GM12878 (cell line): ENCODE measurements at regions not wholly inside any gene's neighbourhood (a gene's known extent, or its start where the extent isn't known, plus 50 kb on each side); places are given as distances from the start of the nearest gene placed in this dataset.

Experiments used
- ATAC-seq: fragments of 200-7000 bp; cut with Tn5 transposase; 3 replicates; pipeline ENCODE4 v1.9.1; 2020; ENCODE audit warnings: mild to moderate bottlenecking, moderate library complexity
- BruUV-seq: library from RNA; stranded (reverse); fragments of 400-500 nt; replicated peaks from 2 replicates; lab custom pipeline; 2021; lab: Mats Ljungman, UMichigan
- CTCF ChIA-PET: fragments of 300-600 bp; sonication (Branson Sonifier 250); formaldehyde crosslinking; extraction: SDS; loops from one replicate; lab custom pipeline; 2021; ENCODE audit warnings: inconsistent platforms; lab: Yijun Ruan, JAX
- POLR2A ChIA-PET: fragments of 350-600 bp; formaldehyde crosslinking; extraction: SDS; loops from one replicate; lab custom pipeline; 2021; ENCODE audit warnings: inconsistent platforms; lab: Charles Lee
- RAD21 ChIA-PET: fragments of 300-600 bp; sonication (Branson Sonifier 250); formaldehyde crosslinking; loops from one replicate; lab custom pipeline; 2023; ENCODE audit warnings: antibody characterized with exemption; ENCODE audit not compliant: unreplicated experiment; lab: Charles Lee
- SMC1A ChIA-PET: fragments of 300-600 bp; sonication (Branson Sonifier 250); formaldehyde crosslinking; loops from one replicate; lab custom pipeline; 2023; ENCODE audit not compliant: unreplicated experiment, uncharacterized antibody; lab: Charles Lee
- DNase-seq: peaks from one replicate; pipeline ENCODE4 v3.0.0-alpha.2; 2011; ENCODE audit warnings: low read depth, low spot score
- FAIRE-seq: peaks from 3 replicates; lab custom pipeline; 2011; peaks lifted over from hg19 to GRCh38; lab: Jason Lieb, UNC
- H2AFZ ChIP-seq: 2 replicates; pipeline ENCODE4 v1.6.0; 2011; ENCODE audit warnings: low read depth, low read length, control low read depth; ENCODE audit not compliant: control insufficient read depth
- H3K27ac ChIP-seq: 2 replicates; pipeline ENCODE4 v1.5.1; 2011; ENCODE audit warnings: control low read depth; ENCODE audit not compliant: control insufficient read depth, insufficient read depth
- H3K27me3 ChIP-seq, 2 experiments: replicated peaks in 1 of 2; 2 replicates each; pipeline versions ENCODE4 v1.6.0 to v1.6.1; 2011; ENCODE audit warnings: low read length in 1 of 2; ENCODE audit not compliant: control insufficient read depth in 2 of 2, insufficient read depth in 2 of 2
- H3K36me3 ChIP-seq, 2 experiments: 2 replicates each; pipeline ENCODE4 v1.5.1; 2011; ENCODE audit warnings: low read length in 1 of 2; ENCODE audit not compliant: control insufficient read depth in 2 of 2, insufficient read depth in 2 of 2
- H3K4me1 ChIP-seq: 2 replicates; pipeline ENCODE4 v1.6.1; 2011; ENCODE audit warnings: mild to moderate bottlenecking, low read length, moderate library complexity, mixed read lengths; ENCODE audit not compliant: control insufficient read depth, insufficient read depth
- H3K4me2 ChIP-seq: 2 replicates; pipeline ENCODE4 v1.6.0; 2011; ENCODE audit warnings: control low read depth; ENCODE audit not compliant: control insufficient read depth, insufficient read depth
- H3K4me3 ChIP-seq: fragments of 200-600 bp; sonication (generic); 2 replicates; pipeline ENCODE4 v1.5.1; 2016
- H3K79me2 ChIP-seq: 2 replicates; pipeline ENCODE4 v1.6.0; 2011; ENCODE audit warnings: low read length; ENCODE audit not compliant: control insufficient read depth, insufficient read depth
- H3K9ac ChIP-seq: 2 replicates; pipeline ENCODE4 v1.8.0; 2011; ENCODE audit warnings: low read length, control low read depth, mixed read lengths; ENCODE audit not compliant: control insufficient read depth, insufficient read depth
- H3K9me3 ChIP-seq: replicated peaks from 3 replicates; pipeline ENCODE4 v1.5.1; 2011; ENCODE audit warnings: mild to moderate bottlenecking, low read length; ENCODE audit not compliant: control insufficient read depth, insufficient read depth
- H4K20me1 ChIP-seq: 2 replicates; pipeline ENCODE4 v1.6.0; 2011; ENCODE audit not compliant: control insufficient read depth, insufficient read depth
- CEBPB ChIP-seq, 2 experiments: fragments of 150-350 bp in 1 of 2; IDR thresholded peaks; 2 replicates each; pipeline ENCODE4 v1.6.1; 2012 to 2014; ENCODE audit warnings: low read depth in 2 of 2, low read length in 2 of 2, borderline replicate concordance in 1 of 2, inconsistent platforms in 1 of 2
- CREM ChIP-seq: IDR thresholded peaks from 2 replicates; pipeline ENCODE4 v1.6.1; 2014; ENCODE audit warnings: antibody characterized with exemption, low read depth
- DPF2 ChIP-seq: fragments of 450-650 bp; IDR thresholded peaks from 2 replicates; pipeline ENCODE4 v1.6.1; 2017; ENCODE audit warnings: mild to moderate bottlenecking
- E2F4 ChIP-seq: IDR thresholded peaks from 2 replicates; pipeline ENCODE4 v1.6.1; 2012; ENCODE audit warnings: low read depth, low read length, improper control_type of control experiment
- FOXM1 ChIP-seq: IDR thresholded peaks from 2 replicates; pipeline ENCODE4 v1.6.1; 2012; ENCODE audit warnings: low read depth, mild to moderate bottlenecking, inconsistent platforms, low read length, moderate library complexity
- HDAC2 ChIP-seq: fragments of 200-600 bp; sonication (generic); IDR thresholded peaks from 2 replicates; pipeline ENCODE4 v1.6.1; 2017
- KDM1A ChIP-seq: fragments of 200-600 bp; sonication (generic); IDR thresholded peaks from 2 replicates; pipeline ENCODE4 v1.6.1; 2016; ENCODE audit warnings: borderline replicate concordance
- LARP7 ChIP-seq: fragments of 450-650 bp; IDR thresholded peaks from 2 replicates; pipeline ENCODE4 v1.6.1; 2017; ENCODE audit warnings: mild to moderate bottlenecking
- NKRF ChIP-seq: fragments of 450-650 bp; conservative IDR thresholded peaks from 2 replicates; pipeline ENCODE4 v1.6.1; 2017; ENCODE audit warnings: mild to moderate bottlenecking, moderate library complexity
- NR2C1 ChIP-seq: fragments of 450-650 bp; IDR thresholded peaks from 2 replicates; pipeline ENCODE4 v1.6.1; 2017; ENCODE audit warnings: antibody characterized with exemption, mild to moderate bottlenecking, moderate library complexity
- PKNOX1 ChIP-seq: fragments of 450-650 bp; IDR thresholded peaks from 2 replicates; pipeline ENCODE4 v1.6.1; 2016; ENCODE audit warnings: mild to moderate bottlenecking
- SIX5 ChIP-seq: IDR thresholded peaks from 2 replicates; pipeline ENCODE4 v1.6.1; 2011; ENCODE audit warnings: mild to moderate bottlenecking, low read depth, low read length, moderate library complexity; ENCODE audit not compliant: severe bottlenecking
- SREBF2 ChIP-seq: IDR thresholded peaks from 2 replicates; pipeline ENCODE4 v1.6.1; 2012; ENCODE audit warnings: mild to moderate bottlenecking, low read length
- STAT3 ChIP-seq: IDR thresholded peaks from 2 replicates; pipeline ENCODE4 v1.6.1; 2011; ENCODE audit warnings: low read depth, low read length, improper control_type of control experiment
- ZSCAN29 ChIP-seq: fragments of 450-650 bp; IDR thresholded peaks from 2 replicates; pipeline ENCODE4 v1.6.1; 2017; ENCODE audit warnings: mild to moderate bottlenecking, moderate library complexity
- WGBS: methylation state at CpG from one replicate; pipeline ENCODE4 v1.1.6; 2016; ENCODE audit warnings: low lambda C conversion rate; ENCODE audit not compliant: insufficient replicate concordance, insufficient coverage; ENCODE audit errors: missing lambda C conversion rate; 5-methylcytosine and 5-hydroxymethylcytosine counted together
- in situ Hi-C: fragments of 300-500 bp; cut with MboI; formaldehyde crosslinking; loops from 9 replicates; pipeline ENCODE4 v1.14.3; 2018; ENCODE audit warnings: mixed read lengths
- intact Hi-C: fragments of 100-400 bp; cut with micrococcal nuclease; formaldehyde crosslinking; loops from one replicate; pipeline ENCODE4 v1.14.2; 2022; ENCODE audit not compliant: unreplicated experiment
- TF ChIP-seq, protein P1 (sequence below): fragments of 450-650 bp; IDR thresholded peaks from 2 replicates; pipeline ENCODE4 v1.6.1; 2016; ENCODE audit warnings: mild to moderate bottlenecking
- TF ChIP-seq, protein P2 (sequence below): IDR thresholded peaks from 2 replicates; pipeline ENCODE4 v1.6.1; 2011; ENCODE audit warnings: borderline replicate concordance, low read depth, mild to moderate bottlenecking, moderate library complexity, low read length; ENCODE audit not compliant: insufficient read depth, poor library complexity, severe bottlenecking

DNA sequence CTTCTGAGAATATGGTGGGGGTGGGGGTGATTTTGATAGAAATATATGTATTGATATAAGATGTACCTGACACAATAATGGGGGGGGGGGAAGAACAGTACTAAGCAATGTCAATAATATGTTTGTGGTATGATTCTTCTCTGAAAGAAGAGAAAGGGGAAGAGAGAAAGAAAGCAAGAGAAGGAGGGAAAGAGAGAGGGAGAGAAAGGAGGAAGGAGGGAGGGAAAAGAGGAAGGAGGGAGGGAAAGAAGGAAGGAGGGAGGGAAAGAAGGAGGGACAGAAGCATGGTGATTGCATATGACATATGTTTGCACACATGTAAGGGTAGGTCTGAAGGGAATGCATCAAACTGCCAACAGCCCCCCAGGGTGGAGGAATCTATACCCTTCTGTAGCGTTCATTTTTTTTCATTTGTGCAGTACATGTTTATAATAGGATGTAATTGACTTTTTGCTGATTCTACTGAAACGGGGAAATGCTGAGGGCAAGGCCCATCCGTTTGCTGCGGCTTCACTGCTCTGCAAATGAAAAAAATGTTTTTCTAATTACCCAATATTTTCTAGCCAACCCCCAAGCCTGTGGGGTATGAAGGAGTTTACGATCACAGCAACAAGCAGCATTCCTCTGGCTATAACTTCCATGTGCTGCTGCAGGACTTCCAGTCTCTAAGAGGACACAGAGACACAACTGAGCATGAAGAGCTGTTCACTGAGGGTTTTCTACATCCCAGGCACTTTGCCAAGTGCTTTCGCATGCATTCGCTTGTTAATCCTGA lies 119.3 kb upstream of the ZC3H12A start:
- no peak for TF ChIP-seq E2F4
- no peak for TF ChIP-seq LARP7
- TF ChIP-seq SREBF2, result no peak
- TF ChIP-seq KDM1A, result no peak
- no peak for TF ChIP-seq PKNOX1
- TF ChIP-seq HDAC2, result no peak
- no peak for TF ChIP-seq DPF2
- no peak for TF ChIP-seq ZSCAN29
- TF ChIP-seq, protein P1, sequence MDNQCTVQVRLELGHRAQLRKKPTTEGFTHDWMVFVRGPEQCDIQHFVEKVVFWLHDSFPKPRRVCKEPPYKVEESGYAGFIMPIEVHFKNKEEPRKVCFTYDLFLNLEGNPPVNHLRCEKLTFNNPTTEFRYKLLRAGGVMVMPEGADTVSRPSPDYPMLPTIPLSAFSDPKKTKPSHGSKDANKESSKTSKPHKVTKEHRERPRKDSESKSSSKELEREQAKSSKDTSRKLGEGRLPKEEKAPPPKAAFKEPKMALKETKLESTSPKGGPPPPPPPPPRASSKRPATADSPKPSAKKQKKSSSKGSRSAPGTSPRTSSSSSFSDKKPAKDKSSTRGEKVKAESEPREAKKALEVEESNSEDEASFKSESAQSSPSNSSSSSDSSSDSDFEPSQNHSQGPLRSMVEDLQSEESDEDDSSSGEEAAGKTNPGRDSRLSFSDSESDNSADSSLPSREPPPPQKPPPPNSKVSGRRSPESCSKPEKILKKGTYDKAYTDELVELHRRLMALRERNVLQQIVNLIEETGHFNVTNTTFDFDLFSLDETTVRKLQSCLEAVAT, result no peak
- no peak for TF ChIP-seq NKRF
- TF ChIP-seq NR2C1, result no peak
- TF ChIP-seq FOXM1, result no peak
- TF ChIP-seq, protein P2, sequence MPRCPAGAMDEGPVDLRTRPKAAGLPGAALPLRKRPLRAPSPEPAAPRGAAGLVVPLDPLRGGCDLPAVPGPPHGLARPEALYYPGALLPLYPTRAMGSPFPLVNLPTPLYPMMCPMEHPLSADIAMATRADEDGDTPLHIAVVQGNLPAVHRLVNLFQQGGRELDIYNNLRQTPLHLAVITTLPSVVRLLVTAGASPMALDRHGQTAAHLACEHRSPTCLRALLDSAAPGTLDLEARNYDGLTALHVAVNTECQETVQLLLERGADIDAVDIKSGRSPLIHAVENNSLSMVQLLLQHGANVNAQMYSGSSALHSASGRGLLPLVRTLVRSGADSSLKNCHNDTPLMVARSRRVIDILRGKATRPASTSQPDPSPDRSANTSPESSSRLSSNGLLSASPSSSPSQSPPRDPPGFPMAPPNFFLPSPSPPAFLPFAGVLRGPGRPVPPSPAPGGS, result no peak
- TF ChIP-seq SIX5, result no peak
- no peak for TF ChIP-seq STAT3
- no peak for TF ChIP-seq CREM
- TF ChIP-seq CEBPB (IDR thresholded peaks at IDR 0.05; ENCODE audit: borderline replicate concordance in 1 of 2, low read depth in 2 of 2, low read length in 2 of 2), result no peak
- H3K36me3 ChIP-seq, result no peaks in the 10 kb centered on the region
- BruUV-seq, result no TSS peak
- ChIA-PET SMC1A (no interaction called here), POLR2A (no interaction called here), RAD21 (no interaction called here), CTCF (no interaction called here)
- peaks cover 0 to 7% of the 10 kb centered on the region in 2 experiments; a peak in 2 of 4 replicates for H3K27me3 ChIP-seq
- ATAC-seq (no peak), DNase-seq (no peak), FAIRE-seq (no peak)
- no peaks in the 10 kb centered on the region for H3K4me1 ChIP-seq
- no peaks in the 10 kb centered on the region for H4K20me1 ChIP-seq
- WGBS, result 40% methylated on average over 7 of the region's 7 CpGs
- no peak overlapping the region for H3K9ac ChIP-seq
- in situ Hi-C loops, result no loop called here
- H3K79me2 ChIP-seq, result no peaks in the 10 kb centered on the region
- H3K4me3 ChIP-seq, result no peak overlapping the region
- H2AFZ ChIP-seq, result no peak overlapping the region
- intact Hi-C loops, result no loop called here
- no peak overlapping the region for H3K27ac ChIP-seq
- H3K4me2 ChIP-seq, result no peak overlapping the region
- H3K9me3 ChIP-seq, result no peaks in the 10 kb centered on the region
